IPS DF 4.7 (cell line): ENCODE measurements at regions not wholly inside any gene's neighbourhood (a gene's known extent, or its start where the extent isn't known, plus 50 kb on each side); places are given as distances from the start of the nearest gene placed in this dataset.

Source experiments
- DNase-seq: peaks from one replicate; pipeline ENCODE4 v3.0.0-alpha.2; 2013; ENCODE audit warnings: low spot score; ENCODE audit errors: extremely low read depth

DNA sequence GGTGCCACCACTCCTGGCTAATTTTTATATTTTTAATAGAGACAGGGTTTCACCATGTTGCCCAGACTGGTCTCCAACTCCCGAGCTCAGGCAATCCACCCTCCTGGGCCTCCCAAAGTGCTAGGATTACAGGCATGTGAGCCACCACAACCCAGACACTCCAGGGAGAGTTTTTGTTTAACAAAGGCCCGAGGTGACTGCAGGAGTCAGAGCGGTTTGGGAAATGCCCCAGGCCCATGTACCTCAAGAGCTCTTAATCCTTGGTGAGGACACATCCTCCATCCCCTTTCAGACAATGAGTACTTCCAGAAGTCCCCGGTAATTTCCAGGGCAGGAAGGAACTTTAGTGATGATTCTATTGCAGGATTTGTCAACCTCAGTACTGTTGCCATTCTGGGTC is 176.0 kb downstream of the ESRRB start:
- no peak for DNase-seq

- DNase-seq, result no peak
These were observed 188.8 kb downstream of the ESRRB start for GRCh38 chr14:76564471-76565422.

DNA sequence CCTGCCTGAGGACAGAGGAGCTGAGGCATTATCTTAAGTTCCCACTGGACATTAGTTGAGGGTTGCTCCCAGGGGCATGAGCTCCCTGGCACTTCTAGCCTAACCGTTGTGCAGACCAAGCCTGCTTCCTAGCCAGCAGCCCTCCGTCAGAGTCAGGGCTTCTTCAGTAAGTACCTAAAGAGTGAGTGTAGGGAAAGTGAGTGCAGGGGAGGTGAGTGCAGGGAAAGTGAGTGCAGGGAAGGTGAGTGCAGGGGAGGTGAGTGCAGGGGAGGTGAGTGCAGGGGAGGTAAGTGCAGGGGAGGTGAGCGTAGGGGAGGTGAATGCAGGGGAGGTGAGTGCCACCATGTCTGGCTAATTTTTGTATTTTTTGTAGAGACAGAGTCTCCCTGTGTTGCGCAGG is 190.5 kb downstream of the ESRRB start:
- DNase-seq, result no peak

- DNase-seq, result no peak
These were observed 186.7 kb upstream of the VASH1 start for GRCh38 chr14:76574416-76575095.

GRCh38 chr14:76575108-76575507 is 186.2 kb upstream of the VASH1 start:
- no peak for DNase-seq

GRCh38 chr14:76576047-76576741 is 185.1 kb upstream of the VASH1 start:
- no peak for DNase-seq

DNA sequence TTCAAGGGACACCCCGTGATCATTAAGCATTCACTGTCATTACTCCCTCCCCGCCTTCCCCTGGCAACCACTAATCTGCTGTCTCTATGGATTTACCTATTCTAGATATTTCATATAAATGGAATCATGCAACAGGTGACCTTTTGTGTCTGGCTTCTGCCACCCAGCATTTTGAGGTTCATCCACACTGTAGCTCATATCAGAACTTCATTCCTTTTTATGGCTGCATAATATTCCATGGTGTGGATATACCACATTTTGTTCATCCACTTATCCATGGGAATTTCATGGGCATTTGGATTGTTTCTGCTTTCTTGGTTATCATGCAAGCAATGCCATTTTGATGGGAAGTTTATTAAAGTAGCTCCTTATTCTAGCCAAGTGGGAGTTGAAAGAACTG is 184.2 kb upstream of the VASH1 start:
- DNase-seq, result no peak

DNA sequence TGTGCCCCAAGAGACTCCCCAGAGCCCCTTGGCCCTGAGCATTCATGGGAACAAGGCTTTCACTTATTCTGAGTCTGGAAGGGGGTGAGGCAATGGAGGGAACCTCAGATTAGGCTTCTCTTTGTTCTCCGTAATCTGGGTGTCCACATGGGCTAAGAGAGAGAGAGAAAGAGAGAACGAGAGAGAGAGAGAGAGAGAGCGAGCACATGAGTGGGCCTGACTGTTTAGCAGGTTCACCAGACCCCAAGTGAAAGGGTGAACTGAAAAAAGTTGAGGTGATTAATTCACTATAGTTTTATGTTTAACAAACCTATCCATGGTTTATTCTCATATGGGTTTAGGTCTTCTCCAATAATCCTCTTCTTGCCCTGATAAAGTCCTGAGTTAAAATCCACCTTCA is 183.4 kb upstream of the VASH1 start:
- DNase-seq, result no peak

DNA sequence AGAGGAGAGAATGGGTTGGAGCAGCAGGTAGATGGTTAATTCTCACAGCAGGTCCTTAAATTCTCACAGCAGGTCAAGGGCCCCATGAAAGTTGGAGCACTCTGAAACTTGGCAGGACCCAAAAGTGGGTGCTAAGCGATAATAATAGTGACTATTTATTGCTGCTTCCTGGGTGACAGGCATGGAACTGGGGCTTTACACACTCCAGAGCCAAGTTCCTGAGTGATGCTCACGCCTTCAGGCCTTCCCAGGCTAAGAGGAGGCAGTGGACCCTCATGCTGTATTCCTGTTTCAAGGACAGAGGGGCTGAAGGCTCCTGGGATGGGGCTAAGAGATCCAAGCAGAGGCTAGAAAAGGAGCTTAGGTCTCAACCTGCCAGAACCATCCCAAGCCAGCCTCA is 180.9 kb upstream of the VASH1 start:
- no peak for DNase-seq

DNA sequence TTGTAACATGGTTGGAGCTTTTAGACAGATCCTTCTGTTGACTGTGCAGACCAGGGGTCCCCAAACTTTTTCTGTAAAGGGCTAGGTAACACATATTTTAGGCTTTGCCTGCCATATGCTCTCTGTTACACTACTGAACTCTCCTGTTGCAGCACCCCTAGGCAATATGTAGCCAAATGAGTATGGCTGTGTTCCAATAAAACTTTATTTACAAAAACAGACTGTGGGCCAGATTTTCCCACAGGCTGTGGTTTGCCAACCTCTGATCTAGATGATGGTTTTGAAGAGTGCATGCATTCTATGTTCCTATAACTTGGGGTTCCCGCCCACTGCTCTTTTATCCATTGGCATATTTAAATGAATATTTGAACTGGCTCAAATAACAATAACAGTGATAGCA is 180.3 kb upstream of the VASH1 start:
- no peak for DNase-seq

DNA sequence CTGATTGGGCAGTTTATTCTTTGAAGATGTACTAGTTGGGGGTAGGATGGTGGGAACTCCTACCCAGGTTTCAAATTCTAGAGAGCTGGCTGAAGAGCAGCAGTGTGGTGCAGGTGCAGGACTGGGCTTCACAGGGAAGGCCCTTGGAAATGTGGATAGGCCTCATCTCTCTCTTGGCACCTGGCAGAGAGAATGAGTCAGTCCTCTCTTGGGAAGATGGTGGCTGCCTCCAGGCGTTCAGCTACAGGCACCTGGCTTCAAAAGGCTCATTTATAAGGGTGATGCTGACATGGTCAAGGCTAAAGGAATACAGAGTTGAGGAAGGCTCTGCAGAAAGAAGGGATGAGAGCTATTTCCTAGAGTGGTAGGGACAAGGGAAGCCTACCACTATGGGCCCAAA is 179.7 kb upstream of the VASH1 start:
- DNase-seq, result no peak

DNA sequence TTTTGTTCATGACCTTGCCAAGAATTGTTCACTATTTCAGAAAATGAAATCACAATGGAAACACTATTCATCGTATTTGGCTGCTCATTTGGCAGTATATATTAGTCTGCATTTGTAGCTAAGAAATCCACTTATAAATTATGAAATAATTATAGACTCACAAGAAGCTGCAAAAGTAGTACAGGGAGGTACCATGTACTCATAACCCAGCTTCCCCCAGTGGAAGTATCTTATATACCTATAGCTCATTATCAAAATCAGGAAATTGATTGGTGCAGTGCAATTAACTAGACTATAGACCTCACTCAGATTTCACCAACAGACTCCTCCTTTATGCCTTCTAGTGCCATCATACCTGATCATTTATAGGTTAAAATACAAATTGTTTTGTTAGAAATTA is 178.8 kb upstream of the VASH1 start:
- no peak for DNase-seq

DNA sequence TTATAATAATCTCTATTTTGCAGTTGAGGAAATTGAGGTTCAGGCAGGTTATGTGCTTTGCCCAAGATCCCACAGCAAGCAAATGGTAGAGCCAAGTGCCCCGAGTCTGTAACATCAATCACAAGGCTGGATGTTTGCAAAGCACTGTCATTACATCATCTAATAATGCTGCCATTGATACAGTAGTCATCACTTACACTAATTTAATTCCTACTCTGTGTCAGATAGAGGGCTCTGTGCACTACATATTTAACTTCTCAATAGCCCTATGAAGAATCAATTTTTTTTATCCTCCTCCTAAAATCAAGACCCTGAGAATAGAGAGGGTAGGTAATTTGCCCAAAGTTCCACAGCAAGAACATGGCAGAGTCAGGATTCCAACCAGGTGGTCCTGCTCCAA is 178.1 kb upstream of the VASH1 start:
- DNase-seq, result no peak

DNA sequence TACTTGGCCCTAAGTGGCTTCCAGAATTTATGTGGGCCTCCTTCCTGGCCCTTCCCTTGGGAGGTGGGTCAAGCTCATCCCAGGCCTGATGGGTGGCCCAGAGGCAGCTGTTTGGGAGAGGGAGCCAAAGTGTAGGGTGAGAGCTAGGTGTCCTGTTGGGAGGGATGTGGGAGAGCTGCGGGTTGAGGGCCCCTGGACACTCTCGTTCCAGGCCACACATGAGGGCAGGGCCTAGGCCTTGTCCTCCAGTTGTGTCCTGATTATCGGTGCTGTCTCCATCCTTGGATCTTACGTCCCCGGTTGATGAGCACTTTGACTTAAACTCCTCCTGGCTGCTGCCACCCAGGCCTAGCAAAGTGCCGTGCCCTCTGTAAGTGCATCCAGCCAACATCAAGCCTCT is 177.5 kb upstream of the VASH1 start:
- no peak for DNase-seq

GRCh38 chr14:76584271-76584702 is 177.0 kb upstream of the VASH1 start:
- DNase-seq, result no peak

- DNase-seq, result no peak
These were observed 175.7 kb upstream of the VASH1 start for GRCh38 chr14:76585616-76586015.

GRCh38 chr14:76589246-76589645 is 172.0 kb upstream of the VASH1 start:
- DNase-seq, result no peak

GRCh38 chr14:76591266-76591665 is 170.0 kb upstream of the VASH1 start:
- no peak for DNase-seq

- no peak for DNase-seq
These were observed 166.0 kb upstream of the VASH1 start for GRCh38 chr14:76595266-76595665.

DNA sequence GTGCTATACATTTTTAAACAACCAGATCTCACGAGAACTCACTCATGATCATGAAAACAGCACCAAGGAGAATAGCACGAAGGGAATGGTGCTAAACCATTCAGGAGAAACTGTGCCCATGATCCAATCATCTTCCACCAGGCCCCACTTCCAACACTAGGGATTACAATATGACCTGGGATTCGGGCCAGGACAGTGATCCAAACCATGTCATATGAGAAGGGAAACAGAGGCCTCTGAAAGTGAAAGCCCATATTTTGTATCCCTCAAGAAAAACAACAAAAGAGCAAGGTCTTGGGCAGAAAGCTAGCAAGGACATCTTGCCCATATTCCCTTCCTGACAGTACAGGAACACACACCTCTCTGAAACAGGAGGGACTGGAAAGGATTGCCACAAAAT is 163.9 kb upstream of the VASH1 start:
- no peak for DNase-seq

DNA sequence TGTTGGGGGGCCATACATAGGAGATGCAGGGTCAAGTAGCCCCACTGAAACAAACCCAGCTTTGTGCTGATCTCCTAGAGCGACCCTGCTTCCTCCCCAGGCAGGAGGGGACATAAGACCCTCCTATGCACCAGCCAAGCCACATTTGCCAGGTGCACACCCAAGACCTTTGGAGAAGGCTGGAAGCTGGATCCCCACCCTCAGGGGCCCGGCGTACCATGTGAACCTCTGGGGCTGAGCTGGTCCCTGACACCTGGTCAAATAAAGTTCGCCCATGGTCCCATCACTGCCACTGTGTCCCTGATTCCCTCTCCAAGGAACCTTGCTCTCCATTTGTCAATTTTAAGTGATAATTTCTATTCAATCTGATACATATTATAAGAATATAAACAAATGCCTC is 162.1 kb upstream of the VASH1 start:
- DNase-seq, result no peak
